HS-5 (cell line): ENCODE measurements at regions not wholly inside any gene's neighbourhood (a gene's known extent, or its start where the extent isn't known, plus 50 kb on each side); places are given as distances from the start of the nearest gene placed in this dataset.

ENCODE experiments used
- DNase-seq: peaks from one replicate; pipeline ENCODE4 v3.0.0-alpha.2; 2012; ENCODE audit warnings: low read depth

- no peak for DNase-seq
These were observed 77.3 kb upstream of the CDH5 start for GRCh38 chr16:66289051-66289680.

- no peak for DNase-seq
These were observed 78.6 kb upstream of the CDH5 start for GRCh38 chr16:66287926-66288325.

- DNase-seq, result no peak
These were observed 79.1 kb upstream of the CDH5 start for GRCh38 chr16:66287416-66287815.

- DNase-seq, result no peak
These were observed 80.0 kb upstream of the CDH5 start for GRCh38 chr16:66286527-66286926.

- no peak for DNase-seq
These were observed 87.8 kb upstream of the CDH5 start for GRCh38 chr16:66278604-66279262.

- no peak for DNase-seq
These were observed 88.4 kb upstream of the CDH5 start for GRCh38 chr16:66278111-66278531.

GRCh38 chr16:66277311-66278070, 89.0 kb upstream of the CDH5 start:
- DNase-seq, result no peak

GRCh38 chr16:66275775-66276428, 90.6 kb upstream of the CDH5 start:
- no peak for DNase-seq

- DNase-seq, result no peak
These were observed 92.0 kb upstream of the CDH5 start for GRCh38 chr16:66274335-66275110.

GRCh38 chr16:66273644-66274334, 92.7 kb upstream of the CDH5 start:
- no peak for DNase-seq

- no peak for DNase-seq
These were observed 93.4 kb upstream of the CDH5 start for GRCh38 chr16:66273053-66273452.

GRCh38 chr16:66272461-66272860, 94.0 kb upstream of the CDH5 start:
- no peak for DNase-seq

GRCh38 chr16:66271074-66272060, 95.1 kb upstream of the CDH5 start:
- no peak for DNase-seq

- no peak for DNase-seq
These were observed 96.1 kb upstream of the CDH5 start for GRCh38 chr16:66270333-66270927.

- no peak for DNase-seq
These were observed 96.7 kb upstream of the CDH5 start for GRCh38 chr16:66269617-66270332.

GRCh38 chr16:66267292-66268014, 99.0 kb upstream of the CDH5 start:
- DNase-seq, result no peak

GRCh38 chr16:66266436-66267291, 99.8 kb upstream of the CDH5 start:
- DNase-seq, result peak; percentile 37
